ENCODE measurements at regions not wholly inside any gene's neighbourhood (a gene's known extent, or its start where the extent isn't known, plus 50 kb on each side); places are given as distances from the start of the nearest gene placed in this dataset.

GRCh38 chr1:83606416-83606955, 392.4 kb downstream of the TTLL7 start:
- TF ChIP-seq CTCF (conservative IDR thresholded peaks at IDR 0.05) (no peak), ZFX (IDR thresholded peaks at IDR 0.05) (no peak)
- H3K27ac ChIP-seq = no peak overlapping the region

- no peak for TF ChIP-seq CTCF (conservative IDR thresholded peaks at IDR 0.05)
- TF ChIP-seq ZFX (IDR thresholded peaks at IDR 0.05) = no peak
- no peak overlapping the region for H3K27ac ChIP-seq
Observed at GRCh38 chr1:83596331-83596730, 402.6 kb downstream of the TTLL7 start.

DNA sequence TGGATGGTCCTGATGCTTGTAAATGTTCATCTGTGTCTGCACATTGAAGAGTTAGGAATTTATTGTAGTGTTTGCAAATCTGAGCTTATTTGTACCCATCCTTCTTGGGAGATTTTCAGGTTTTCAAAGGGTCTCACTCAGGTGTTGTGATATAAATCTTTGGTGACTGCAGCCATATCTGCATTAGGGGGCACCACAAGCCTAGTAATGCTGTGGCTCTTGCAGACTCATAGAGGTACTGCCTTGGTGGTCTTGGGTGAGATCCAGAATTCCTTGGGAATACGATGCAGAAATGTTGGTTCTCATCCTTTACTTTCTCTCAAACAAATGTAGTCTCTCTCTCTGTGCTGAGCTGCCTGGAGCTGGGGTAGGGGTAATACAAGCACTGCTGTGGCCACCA, 405.9 kb downstream of the TTLL7 start:
- no peak for TF ChIP-seq CTCF (conservative IDR thresholded peaks at IDR 0.05)
- TF ChIP-seq ZFX (IDR thresholded peaks at IDR 0.05) = no peak
- no peak overlapping the region for H3K27ac ChIP-seq

DNA sequence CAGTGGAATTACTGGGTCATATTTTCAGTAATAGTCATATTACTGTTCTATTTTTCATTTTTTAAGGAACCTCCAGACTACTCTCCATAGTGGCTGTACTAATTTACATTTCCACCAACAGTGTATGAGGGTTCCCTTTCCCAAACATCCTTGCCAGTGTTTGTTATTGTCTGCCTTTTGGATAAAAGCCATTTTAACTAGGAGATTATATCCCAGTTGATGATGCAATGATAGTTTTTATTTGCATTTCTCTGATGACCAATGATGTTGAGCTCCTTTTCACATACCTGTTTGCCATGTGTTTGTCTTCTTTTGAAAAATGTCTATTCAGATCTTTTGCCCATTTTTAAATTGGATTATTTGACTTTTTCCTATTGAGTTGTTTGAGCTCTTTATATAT, 410.8 kb downstream of the TTLL7 start:
- no peak overlapping the region for H3K27ac ChIP-seq
- no peak for TF ChIP-seq CTCF (conservative IDR thresholded peaks at IDR 0.05)

DNA sequence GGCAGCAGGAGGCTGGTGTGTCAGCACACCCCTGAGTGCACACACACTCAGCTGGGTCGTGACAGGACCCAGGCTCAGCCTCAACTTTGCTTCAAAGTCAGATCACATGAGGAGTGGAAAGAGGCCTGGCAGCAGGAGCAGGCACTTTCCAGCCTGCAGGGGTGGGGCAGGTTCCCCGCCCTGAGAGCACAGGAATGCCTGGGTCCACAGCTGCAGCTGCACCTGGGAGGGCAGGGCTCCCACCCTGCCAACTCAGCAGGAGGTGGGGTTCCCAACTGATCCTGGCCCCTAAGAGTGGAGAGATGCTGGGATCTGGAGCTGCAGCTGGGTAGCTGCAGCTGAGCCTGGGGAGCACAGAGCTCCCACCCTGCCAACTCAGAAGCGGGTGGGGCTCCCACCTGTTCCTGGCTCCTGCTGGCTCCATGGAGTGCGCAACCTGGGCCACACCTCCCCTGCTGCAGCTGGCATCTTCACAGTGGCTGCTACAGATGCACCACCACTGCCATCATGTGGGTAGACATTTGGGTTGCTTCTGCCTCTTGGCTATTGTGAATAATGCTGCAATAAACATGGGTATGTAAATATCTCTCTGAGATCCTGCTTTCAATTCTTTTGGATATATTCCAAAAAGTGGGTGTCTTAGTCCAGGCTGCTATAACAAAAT, 415.4 kb downstream of the TTLL7 start:
- H3K27ac ChIP-seq = no peak overlapping the region
- no peak for TF ChIP-seq ZFX (IDR thresholded peaks at IDR 0.05)
- TF ChIP-seq CTCF (conservative IDR thresholded peaks at IDR 0.05) = peak; percentile 26; the same call in 1 of the 2 replicates

GRCh38 chr1:83581747-83582146, 417.2 kb downstream of the TTLL7 start:
- TF ChIP-seq ZFX (IDR thresholded peaks at IDR 0.05) = no peak
- H3K27ac ChIP-seq = no peak overlapping the region

DNA sequence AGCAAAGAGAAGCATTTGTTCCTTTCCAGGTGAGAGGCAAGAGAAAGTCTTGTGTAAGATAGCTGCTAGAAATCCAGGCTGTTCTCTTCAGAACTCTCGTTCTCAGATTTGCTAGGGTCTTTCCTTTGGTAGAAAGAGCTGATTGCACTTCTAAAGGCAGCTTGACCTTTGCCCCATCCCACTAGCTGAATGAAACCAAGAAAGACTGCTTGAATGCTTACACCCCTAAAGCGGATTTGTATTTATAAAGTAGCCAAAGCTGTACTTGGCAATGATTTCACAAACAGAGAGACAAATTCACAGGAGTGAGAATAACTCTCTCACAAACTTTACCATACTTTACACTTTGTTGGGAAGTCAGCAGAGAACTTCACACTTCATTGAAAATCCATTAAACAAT, 424.1 kb downstream of the TTLL7 start:
- no peak for TF ChIP-seq CTCF (conservative IDR thresholded peaks at IDR 0.05)
- TF ChIP-seq ZFX (IDR thresholded peaks at IDR 0.05) = no peak
- no peak overlapping the region for H3K27ac ChIP-seq

- TF ChIP-seq ZFX (IDR thresholded peaks at IDR 0.05) = no peak
- TF ChIP-seq CTCF (conservative IDR thresholded peaks at IDR 0.05) = no peak
Observed at GRCh38 chr1:83573776-83574175, 425.2 kb downstream of the TTLL7 start.

More at GRCh38 chr1:83573776-83574175, 425.2 kb downstream of the TTLL7 start:
- H3K27ac ChIP-seq = no peak overlapping the region

Measured in C4-2B (cell line).